Gastrocnemius medialis (tissue), 4 donors: ENCODE measurements at regions not wholly inside any gene's neighbourhood (a gene's known extent, or its start where the extent isn't known, plus 50 kb on each side); places are given as distances from the start of the nearest gene placed in this dataset.

Experiments
- ATAC-seq, 2 donors: fragments of 150-250 bp; one replicate each; pipeline ENCODE4 v1.9.1; 2016
- DNase-seq, 2 donors: peaks; one replicate each; pipeline ENCODE4 v3.0.0-alpha.2; 2019
- H3K27ac ChIP-seq, 4 donors: fragments of 200-600 bp; sonication (generic); 1 replicate in 1 of 4; 2 replicates in 3 of 4; pipeline ENCODE4 v1.5.1; 2016 to 2018; ENCODE audit warnings: mild to moderate bottlenecking in 2 of 4, moderate library complexity in 1 of 4
- H3K27me3 ChIP-seq, 3 donors: fragments of 200-600 bp; sonication (generic) in 2 of 3; 1 replicate in 1 of 3; 2 replicates in 2 of 3; pipeline versions ENCODE4 v1.5.1 to v1.6.0; 2016 to 2019; ENCODE audit warnings: mild to moderate bottlenecking in 1 of 3, moderate library complexity in 1 of 3
- H3K36me3 ChIP-seq, 2 donors: fragments of 200-600 bp; sonication (generic) in 1 of 2; one replicate each; pipeline ENCODE4 v1.5.1; 2017 to 2018
- H3K4me1 ChIP-seq, 2 donors: fragments of 200-600 bp; sonication (generic) in 1 of 2; one replicate each; pipeline ENCODE4 v1.5.1; 2016 to 2017; ENCODE audit warnings: mild to moderate bottlenecking in 2 of 2
- H3K4me3 ChIP-seq, 4 donors: fragments of 200-600 bp; sonication (generic) in 3 of 4; 1 replicate in 1 of 4; 2 replicates in 3 of 4; pipeline ENCODE4 v1.5.1; 2016 to 2019; ENCODE audit warnings: mild to moderate bottlenecking in 2 of 4
- H3K9me3 ChIP-seq, 3 donors: fragments of 200-600 bp; sonication (generic) in 2 of 3; 1 replicate in 1 of 3; 2 replicates in 2 of 3; pipeline ENCODE4 v1.5.1; 2016 to 2019
- CTCF ChIP-seq, 5 experiments: fragments of 450-650 bp in 3 of 5; fragments of 200-600 bp in 2 of 5; sonication (generic) in 2 of 5; IDR thresholded peaks in 4 of 5; conservative IDR thresholded peaks in 1 of 5; 1 replicate in 4 of 5; 2 replicates in 1 of 5; pipeline ENCODE4 v1.5.1; 2016 to 2019; ENCODE audit warnings: antibody characterized with exemption in 5 of 5, mild to moderate bottlenecking in 3 of 5, moderate library complexity in 3 of 5
- POLR2A ChIP-seq, 2 donors: fragments of 450-650 bp; IDR thresholded peaks; one replicate each; pipeline ENCODE4 v1.6.1; 2017; ENCODE audit warnings: antibody characterized with exemption in 2 of 2, mild to moderate bottlenecking in 2 of 2, moderate library complexity in 2 of 2
- in situ Hi-C, 4 donors: fragments of 200-750 bp; cut with MboI; loops; one replicate each; pipeline versions ENCODE4 v1.15.0 to v1.8.0; 2017; ENCODE audit warnings: low sequenced_read_pairs in 4 of 4
- intact Hi-C: fragments of 100-400 bp; cut with DNase I; formaldehyde crosslinking; loops from one replicate; pipeline ENCODE4 v1.15.1; 2023; ENCODE audit warnings: low total_unique reads

- Histone ChIP-seq H3K36me3 (no peaks in the 10 kb centered on the region), H3K4me1 (peaks cover 27 to 33% of the 10 kb centered on the region in 2 donors), H3K9me3 (no peaks in the 10 kb centered on the region), H3K27ac (no peak overlapping the region), H3K27me3 (no peaks in the 10 kb centered on the region), H3K4me3 (no peak overlapping the region)
- intact Hi-C loops (no loop called here), in situ Hi-C loops (no loop called here)
- no peak for ATAC-seq
- TF ChIP-seq CTCF (IDR thresholded peaks at IDR 0.05 in 4 of 5, conservative IDR thresholded peaks at IDR 0.05 in 1 of 5): no peak
- no peak for TF ChIP-seq POLR2A (IDR thresholded peaks at IDR 0.05)
- no peak for DNase-seq
Observed at GRCh38 chr4:71237641-71238040, 101.2 kb upstream of the SLC4A4 start.

GRCh38 chr4:71239365-71239764, 99.5 kb upstream of the SLC4A4 start:
- Histone ChIP-seq H3K27me3 (no peaks in the 10 kb centered on the region), H3K27ac (peak overlapping the region in 1 of 4 donors; percentile 26), H3K4me3 (no peak overlapping the region), H3K36me3 (no peaks in the 10 kb centered on the region), H3K4me1 (peaks cover 27 to 30% of the 10 kb centered on the region in 2 donors), H3K9me3 (no peaks in the 10 kb centered on the region)
- ATAC-seq: no peak
- DNase-seq: no peak
- TF ChIP-seq POLR2A (IDR thresholded peaks at IDR 0.05): no peak
- no peak for TF ChIP-seq CTCF (IDR thresholded peaks at IDR 0.05 in 4 of 5, conservative IDR thresholded peaks at IDR 0.05 in 1 of 5)
- intact Hi-C loops (no loop called here), in situ Hi-C loops (no loop called here)

- H3K9me3 ChIP-seq: no peaks in the 10 kb centered on the region
- in situ Hi-C loops (no loop called here), intact Hi-C loops (no loop called here)
- H3K27ac ChIP-seq: peak overlapping the region in 2 of 4 donors; percentile 22 to 79
- TF ChIP-seq POLR2A (IDR thresholded peaks at IDR 0.05) (no peak), CTCF (IDR thresholded peaks at IDR 0.05 in 4 of 5, conservative IDR thresholded peaks at IDR 0.05 in 1 of 5) (no peak)
- H3K4me1 ChIP-seq: peaks cover 27 to 28% of the 10 kb centered on the region in 2 donors
- H3K36me3 ChIP-seq: no peaks in the 10 kb centered on the region
- no peak for DNase-seq
- no peak for ATAC-seq
- H3K27me3 ChIP-seq: no peaks in the 10 kb centered on the region
- H3K4me3 ChIP-seq: no peak overlapping the region
Observed at GRCh38 chr4:71240094-71240493, 98.7 kb upstream of the SLC4A4 start.

- Histone ChIP-seq H3K4me3 (peak overlapping the region; percentile 19 to 50 (median 26)), H3K4me1 (peaks cover 20 to 27% of the 10 kb centered on the region in 2 donors), H3K36me3 (no peaks in the 10 kb centered on the region), H3K27ac (peak overlapping the region; percentile 62 to 79 (median 77)), H3K27me3 (no peaks in the 10 kb centered on the region), H3K9me3 (no peaks in the 10 kb centered on the region)
- in situ Hi-C loops (no loop called here), intact Hi-C loops (no loop called here)
- ATAC-seq (peak; percentile 87 to 90), DNase-seq (no peak)
- no peak for TF ChIP-seq CTCF (IDR thresholded peaks at IDR 0.05 in 4 of 5, conservative IDR thresholded peaks at IDR 0.05 in 1 of 5)
- no peak for TF ChIP-seq POLR2A (IDR thresholded peaks at IDR 0.05)
Observed at GRCh38 chr4:71241501-71242288, 97.1 kb upstream of the SLC4A4 start.
